ENCODE measurements at regions not wholly inside any gene's neighbourhood (a gene's known extent, or its start where the extent isn't known, plus 50 kb on each side); places are given as distances from the start of the nearest gene placed in this dataset.
"Not testable (repeated sequence)": the region's sequence is repeated elsewhere in the genome, so short reads cannot be mapped to it uniquely, and the experiment has no call there.

- DNase-seq, result no peak
Measured at GRCh38 chr3:159859836-159860235, 128.8 kb upstream of the IL12A start.

GRCh38 chr3:159860269-159861116 is 128.1 kb upstream of the IL12A start:
- DNase-seq, result no peak

GRCh38 chr3:159861369-159861987 is 127.2 kb upstream of the IL12A start:
- no peak for DNase-seq

GRCh38 chr3:159865041-159865579 is 123.5 kb upstream of the IL12A start:
- DNase-seq, result no peak

- DNase-seq, result no peak
Measured at GRCh38 chr3:159866201-159866746, 122.4 kb upstream of the IL12A start.

GRCh38 chr3:159867372-159867771 is 121.3 kb upstream of the IL12A start:
- no peak for DNase-seq

- no peak for DNase-seq
Measured at GRCh38 chr3:159870723-159871122, 117.9 kb upstream of the IL12A start.

GRCh38 chr3:159872374-159873109 is 116.1 kb upstream of the IL12A start:
- DNase-seq, result no peak

GRCh38 chr3:159875116-159875515 is 113.5 kb upstream of the IL12A start:
- no peak for DNase-seq

- DNase-seq, result no peak
Measured at GRCh38 chr3:159877924-159878323, 110.7 kb upstream of the IL12A start.

- DNase-seq, result no peak
Measured at GRCh38 chr3:159879146-159879545, 109.5 kb upstream of the IL12A start.

- no peak for DNase-seq
Measured at GRCh38 chr3:159879598-159879997, 109.0 kb upstream of the IL12A start.

- no peak for DNase-seq
Measured at GRCh38 chr3:159881208-159881607, 107.4 kb upstream of the IL12A start.

- DNase-seq, result no peak
Measured at GRCh38 chr3:159881828-159882309, 106.8 kb upstream of the IL12A start.

- DNase-seq, result no peak
Measured at GRCh38 chr3:159882367-159882766, 106.3 kb upstream of the IL12A start.

GRCh38 chr3:159882790-159883779 is 105.5 kb upstream of the IL12A start:
- DNase-seq, result no peak

GRCh38 chr3:159884661-159885402 is 103.8 kb upstream of the IL12A start:
- no peak for DNase-seq

- DNase-seq, result no peak
Measured at GRCh38 chr3:159886050-159886449, 102.6 kb upstream of the IL12A start.

GRCh38 chr3:159886530-159886929 is 102.1 kb upstream of the IL12A start:
- not testable (repeated sequence) for DNase-seq

GRCh38 chr3:159887168-159887567 is 101.5 kb upstream of the IL12A start:
- no peak for DNase-seq

GRCh38 chr3:159887911-159888310 is 100.7 kb upstream of the IL12A start:
- no peak for DNase-seq
